ENCODE measurements at regions not wholly inside any gene's neighbourhood (a gene's known extent, or its start where the extent isn't known, plus 50 kb on each side); places are given as distances from the start of the nearest gene placed in this dataset.

DNA sequence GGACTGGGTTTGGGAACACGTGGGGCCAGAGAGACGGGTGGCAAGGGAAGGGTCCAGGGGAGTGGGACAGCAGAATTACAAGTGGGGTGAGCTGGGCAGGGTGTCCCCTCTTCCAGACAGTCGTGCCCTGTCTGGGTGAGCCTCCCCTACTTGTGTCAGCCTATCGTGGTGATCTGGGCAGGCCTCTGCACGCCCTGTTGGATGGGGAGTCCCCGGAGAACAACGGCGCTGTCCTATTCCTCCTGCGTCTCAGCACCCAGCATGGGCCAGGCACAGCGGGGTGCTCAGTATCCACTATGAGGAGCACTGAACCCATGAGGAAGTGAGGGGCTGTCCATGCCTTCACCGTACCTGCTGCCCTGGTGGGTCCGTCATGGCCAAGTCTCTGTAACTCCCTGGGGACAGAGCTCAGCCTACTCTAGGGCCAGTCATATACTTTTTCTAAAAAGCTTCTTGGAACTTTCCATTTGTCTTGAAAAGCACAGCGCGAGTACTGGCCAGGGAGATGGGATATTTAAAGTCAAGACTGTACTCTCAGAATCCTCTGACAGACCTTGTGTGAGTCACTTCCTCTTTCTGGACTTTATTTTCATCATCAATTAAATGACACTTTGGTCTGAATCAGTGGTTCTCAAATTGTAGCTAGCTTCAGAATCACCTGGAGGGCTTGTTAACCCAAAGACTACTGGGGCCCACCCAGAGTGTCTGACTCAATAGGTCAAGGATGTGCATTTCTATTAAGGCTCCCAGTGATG, 81.7 kb upstream of the NECTIN1 start:
- Histone ChIP-seq H3K79me1 (ENCODE audit: insufficient read depth, low read depth, low read length, poor library complexity, severe bottlenecking) (no peaks in the 10 kb centered on the region), H3K79me2 (ENCODE audit: insufficient read depth, low read length) (no peaks in the 10 kb centered on the region), H3K27ac (ENCODE audit: insufficient read length, low read depth, low read length) (no peak overlapping the region), H2AK5ac (ENCODE audit: insufficient read length, low read length) (no peak overlapping the region), H3K9ac (ENCODE audit: extremely low read depth, insufficient read length, low read length) (no peak overlapping the region), H3K23me2 (ENCODE audit: insufficient read length, low read depth, low read length, poor library complexity, severe bottlenecking) (no peaks in the 10 kb centered on the region), H2AFZ (ENCODE audit: low read length) (no peak overlapping the region), H4K8ac (replicated peaks; ENCODE audit: insufficient read length, low read depth, low read length) (no peak overlapping the region), H3K9me3 (ENCODE audit: control insufficient read depth, low read depth, low read length) (no peaks in the 10 kb centered on the region), H3K4me2 (ENCODE audit: insufficient read depth, insufficient read length, low read length) (no peak overlapping the region), H3K14ac (ENCODE audit: insufficient read depth, low read length) (no peak overlapping the region), H2BK12ac (ENCODE audit: insufficient read length, low read depth, low read length) (no peak overlapping the region), H2BK5ac (ENCODE audit: insufficient read length, low read length) (no peak overlapping the region), H3K4me1 (ENCODE audit: insufficient read depth, low read length) (no peaks in the 10 kb centered on the region), H3K18ac (ENCODE audit: insufficient read length, low read depth, low read length) (no peak overlapping the region), H3K4ac (ENCODE audit: low read depth, low read length) (no peak overlapping the region), H4K20me1 (ENCODE audit: control insufficient read depth, insufficient read depth, insufficient read length) (no peaks in the 10 kb centered on the region), H2BK15ac (ENCODE audit: low read depth, low read length) (no peak overlapping the region), H3K56ac (ENCODE audit: insufficient read length, low read depth, low read length) (no peak overlapping the region), H4K5ac (ENCODE audit: insufficient read length, low read depth, low read length) (no peak overlapping the region), H3K23ac (ENCODE audit: insufficient read length, low read depth, low read length) (no peak overlapping the region), H2BK120ac (ENCODE audit: low read depth, low read length, poor library complexity, severe bottlenecking) (no peak overlapping the region), H4K91ac (ENCODE audit: insufficient read length, low read depth, low read length) (no peak overlapping the region), H2BK20ac (ENCODE audit: low read depth, low read length, poor library complexity, severe bottlenecking) (no peak overlapping the region), H3T11ph (ENCODE audit: low read length) (no peak overlapping the region), H3K27me3 (ENCODE audit: insufficient read depth, low read length) (no peaks in the 10 kb centered on the region)
- no peak for TF ChIP-seq CTCF (conservative IDR thresholded peaks at IDR 0.05)
- H3K27ac Mint-ChIP-seq: no peak overlapping the region
- H3K4me1 Mint-ChIP-seq: peaks cover 16 to 17% of the 10 kb centered on the region in 2 experiments; a peak in 3 of 4 replicates
- WGBS (ENCODE audit: extremely low coverage, insufficient read length, low lambda C conversion rate): no CpG with 5 or more reads among the region's 14 CpGs
- H3K27me3 Mint-ChIP-seq (ENCODE audit: low read depth): peaks cover 42% of the 10 kb centered on the region
- no peak overlapping the region; a peak in 1 of 5 replicates for H3K4me3 Mint-ChIP-seq
- no peak for DNase-seq
- H3K9me3 Mint-ChIP-seq: no peaks in the 10 kb centered on the region
- H3K36me3 Mint-ChIP-seq (ENCODE audit: insufficient read depth in 1 of 3, low read depth in 3 of 3): no peaks in the 10 kb centered on the region; a peak in 1 of 7 replicates
